SK-N-SH (cell line): ENCODE measurements at regions not wholly inside any gene's neighbourhood (a gene's known extent, or its start where the extent isn't known, plus 50 kb on each side); places are given as distances from the start of the nearest gene placed in this dataset.
A peak's percentile ranks its signal among the peaks of the same experiment; 100 is the strongest.

Source experiments
- CTCF ChIA-PET: fragments of 300-600, 350-600 bp; formaldehyde crosslinking; extraction: SDS; loops from one replicate; lab custom pipeline; 2021; lab: Yijun Ruan, JAX
- POLR2A ChIA-PET: fragments of 350-600 bp; sonication (Branson Sonifier 250); formaldehyde crosslinking; extraction: SDS; loops from one replicate; lab custom pipeline; 2020; ENCODE audit warnings: antibody characterized with exemption, inconsistent platforms; lab: Yijun Ruan, JAX
- DNase-seq: peaks from one replicate; pipeline ENCODE4 v3.0.0; 2012
- H2AFZ ChIP-seq: fragments of 200-600 bp; sonication (generic); 2 replicates; pipeline ENCODE4 v1.8.1; 2016; ENCODE audit warnings: antibody characterized with exemption, mild to moderate bottlenecking, low read depth
- H3F3A ChIP-seq: fragments of 200-600 bp; sonication (generic); replicated peaks from 2 replicates; pipeline ENCODE3; 2016; ENCODE audit warnings: antibody characterized with exemption, mild to moderate bottlenecking; ENCODE audit not compliant: insufficient read depth
- H3K27ac ChIP-seq, 2 experiments: fragments of 200-500 bp in 1 of 2; fragments of 200-600 bp in 1 of 2; sonication (Bioruptor generic) in 1 of 2; sonication (generic), shearing (Covaris generic) in 1 of 2; 2 replicates each; pipeline versions ENCODE4 v1.5.1 to v1.6.1; 2014 to 2016; ENCODE audit warnings: low read depth in 2 of 2, inconsistent platforms in 1 of 2, low read length in 1 of 2, mild to moderate bottlenecking in 1 of 2, mixed read lengths in 1 of 2
- H3K27me3 ChIP-seq: fragments of 200-600 bp; sonication (generic), shearing (Covaris generic); 2 replicates; pipeline ENCODE4 v1.6.1; 2016; ENCODE audit warnings: mixed run types; ENCODE audit not compliant: insufficient read depth
- H3K36me3 ChIP-seq, 2 experiments: fragments of 200-500 bp in 1 of 2; fragments of 200-600 bp in 1 of 2; sonication (Bioruptor generic) in 1 of 2; sonication (generic) in 1 of 2; replicated peaks in 1 of 2; 2 replicates each; pipeline versions ENCODE3 to v1.5.1; 2014 to 2016; ENCODE audit warnings: low read length in 1 of 2, mild to moderate bottlenecking in 1 of 2; ENCODE audit not compliant: insufficient read depth in 2 of 2, control insufficient read depth in 1 of 2
- H3K4me1 ChIP-seq, 2 experiments: fragments of 200-500 bp in 1 of 2; fragments of 200-600 bp in 1 of 2; sonication (Bioruptor generic) in 1 of 2; sonication (generic), shearing (Covaris generic) in 1 of 2; 2 replicates each; pipeline versions ENCODE4 v1.5.1 to v1.6.1; 2014 to 2016; ENCODE audit warnings: low read depth in 1 of 2, low read length in 1 of 2, mixed run types in 1 of 2; ENCODE audit not compliant: insufficient read depth in 2 of 2, control insufficient read depth in 1 of 2
- H3K4me2 ChIP-seq: fragments of 200-600 bp; sonication (generic), shearing (Covaris generic); 2 replicates; pipeline ENCODE4 v1.6.1; 2017; ENCODE audit warnings: mixed run types
- H3K4me3 ChIP-seq, 2 experiments: fragments of 200-500 bp in 1 of 2; fragments of 200-600 bp in 1 of 2; sonication (Bioruptor generic) in 1 of 2; sonication (generic), shearing (Covaris generic) in 1 of 2; 2 replicates each; pipeline versions ENCODE4 v1.5.1 to v1.8.1; 2014 to 2016; ENCODE audit warnings: low read depth in 2 of 2, inconsistent platforms in 1 of 2, low read length in 1 of 2, mild to moderate bottlenecking in 1 of 2, mixed read lengths in 1 of 2, moderate library complexity in 1 of 2
- H3K79me2 ChIP-seq: fragments of 200-600 bp; sonication (generic); 2 replicates; pipeline ENCODE4 v1.8.1; 2017; ENCODE audit warnings: mild to moderate bottlenecking; ENCODE audit not compliant: insufficient read depth
- H3K9ac ChIP-seq: fragments of 200-600 bp; sonication (generic); 2 replicates; pipeline ENCODE4 v1.6.1; 2017; ENCODE audit warnings: mixed run types
- H3K9me2 ChIP-seq: fragments of 200-600 bp; sonication (generic); 2 replicates; pipeline ENCODE4 v1.6.1; 2017; ENCODE audit warnings: mixed run types
- H3K9me3 ChIP-seq: fragments of 200-600 bp; sonication (generic); 2 replicates; pipeline ENCODE4 v1.6.1; 2017; ENCODE audit warnings: mixed run types, mild to moderate bottlenecking, moderate library complexity
- H4K20me1 ChIP-seq: fragments of 200-600 bp; sonication (generic); 2 replicates; pipeline ENCODE4 v1.6.1; 2017; ENCODE audit warnings: mild to moderate bottlenecking, mixed run types; ENCODE audit not compliant: insufficient read depth
- ELF1 ChIP-seq: IDR thresholded peaks from 2 replicates; pipeline ENCODE4 v1.4.0; 2012
- EP300 ChIP-seq, 2 experiments: IDR thresholded peaks; 2 replicates each; pipeline versions ENCODE4 v1.4.0 to v1.6.1; 2012; ENCODE audit warnings: borderline replicate concordance in 1 of 2, low read depth in 1 of 2, low read length in 1 of 2
- FOSL2 ChIP-seq: IDR thresholded peaks from 2 replicates; pipeline ENCODE4 v1.4.0; 2012; ENCODE audit warnings: low read depth, mild to moderate bottlenecking, moderate library complexity, borderline replicate concordance
- GABPA ChIP-seq: IDR thresholded peaks from 2 replicates; pipeline ENCODE4 v1.4.0; 2012; ENCODE audit warnings: low read depth, mild to moderate bottlenecking
- GATA2 ChIP-seq: sonication (generic); formaldehyde crosslinking; IDR thresholded peaks from 2 replicates; pipeline ENCODE4 v1.5.0; 2020; ENCODE audit warnings: mild to moderate bottlenecking, missing genetic modification reagents
- IRF3 ChIP-seq: fragments of 150-350 bp; IDR thresholded peaks from 2 replicates; pipeline ENCODE4 v1.6.1; 2016; ENCODE audit warnings: mild to moderate bottlenecking, low read depth, low read length
- MEF2A ChIP-seq: IDR thresholded peaks from 2 replicates; pipeline ENCODE4 v1.4.0; 2012; ENCODE audit warnings: low read depth, borderline replicate concordance
- MXI1 ChIP-seq: IDR thresholded peaks from 2 replicates; pipeline ENCODE4 v1.6.1; 2012; ENCODE audit warnings: mild to moderate bottlenecking, low read depth, low read length, improper control_type of control experiment
- NRF1 ChIP-seq: IDR thresholded peaks from 2 replicates; pipeline ENCODE4 v1.6.1; 2012; ENCODE audit warnings: low read depth, mild to moderate bottlenecking, low read length
- RAD21 ChIP-seq: IDR thresholded peaks from 2 replicates; pipeline ENCODE4 v1.6.1; 2012; ENCODE audit warnings: mild to moderate bottlenecking, low read length
- REST ChIP-seq: IDR thresholded peaks from 2 replicates; pipeline ENCODE4 v1.6.1; 2012; ENCODE audit warnings: mild to moderate bottlenecking, low read depth, low read length, moderate library complexity
- RXRA ChIP-seq: IDR thresholded peaks from 2 replicates; pipeline ENCODE4 v1.4.0; 2012; ENCODE audit warnings: low read depth, mild to moderate bottlenecking, borderline replicate concordance
- SMC3 ChIP-seq: IDR thresholded peaks from 2 replicates; pipeline ENCODE4 v1.6.1; 2012; ENCODE audit warnings: low read depth, low read length, improper control_type of control experiment
- TAF1 ChIP-seq: IDR thresholded peaks from 2 replicates; pipeline ENCODE4 v1.6.1; 2012; ENCODE audit warnings: low read depth, mild to moderate bottlenecking, low read length, moderate library complexity, borderline replicate concordance
- TEAD4 ChIP-seq: IDR thresholded peaks from 2 replicates; pipeline ENCODE4 v1.4.0; 2012; ENCODE audit warnings: mild to moderate bottlenecking, borderline replicate concordance; ENCODE audit not compliant: insufficient read depth
- USF1 ChIP-seq: IDR thresholded peaks from 2 replicates; pipeline ENCODE4 v1.4.0; 2012; ENCODE audit warnings: low read depth, borderline replicate concordance
- USF2 ChIP-seq: fragments of 150-350 bp; IDR thresholded peaks from 2 replicates; pipeline ENCODE4 v1.6.1; 2017; ENCODE audit warnings: antibody characterized with exemption, low read length, low read depth, borderline replicate concordance
- WGBS: methylation state at CpG from one replicate; pipeline ENCODE4 v1.1.6; 2017; ENCODE audit warnings: low lambda C conversion rate; 5-methylcytosine and 5-hydroxymethylcytosine counted together

GRCh38 chr18:54689319-54689718 is 98.3 kb downstream of the DYNAP start:
- DNase-seq = no peak
- CTCF ChIA-PET = interaction anchor here (1.5 to 3.7 kb wide), 4 partner anchors 9 to 294 kb away, joined by 3 to 20 read pairs (median 7); no protein-coding TSS in a partner anchor
- H3K9ac ChIP-seq = no peak overlapping the region
- H3K4me2 ChIP-seq = no peak overlapping the region
- H3F3A ChIP-seq = no peaks in the 10 kb centered on the region
- no peak overlapping the region for H3K27ac ChIP-seq
- no peak for TF ChIP-seq ELF1
- no peak for TF ChIP-seq NRF1
- no peak for TF ChIP-seq TEAD4
- no peak for TF ChIP-seq RAD21
- TF ChIP-seq RXRA = no peak
- TF ChIP-seq USF1 = no peak
- no peak for TF ChIP-seq USF2
- no peak for TF ChIP-seq SMC3
- TF ChIP-seq GABPA = no peak
- no peak for TF ChIP-seq FOSL2
- no peak for TF ChIP-seq MXI1
- no peaks in the 10 kb centered on the region; a peak in 1 of 4 replicates for H3K4me1 ChIP-seq
- H3K4me3 ChIP-seq = no peak overlapping the region
- 0 out of 2 replicates have a peak, but pooled peaks cover 1% of the 10 kb centered on the region for H3K9me3 ChIP-seq
- no peaks in the 10 kb centered on the region for H4K20me1 ChIP-seq
- no peaks in the 10 kb centered on the region for H3K36me3 ChIP-seq
- H3K9me2 ChIP-seq = no peaks in the 10 kb centered on the region
- POLR2A ChIA-PET = no interaction called here
- H3K79me2 ChIP-seq = no peaks in the 10 kb centered on the region
- H2AFZ ChIP-seq = no peak overlapping the region
- no peaks in the 10 kb centered on the region for H3K27me3 ChIP-seq
- 89% methylated on average over 2 of the region's 2 CpGs for WGBS

- Histone ChIP-seq H3K4me1 (no peaks in the 10 kb centered on the region; a peak in 1 of 4 replicates), H2AFZ (peak overlapping the region; percentile 58; the same call in 1 of the 2 replicates), H3K9ac (no peak overlapping the region), H3K4me2 (no peak overlapping the region), H3K27me3 (no peaks in the 10 kb centered on the region), H3F3A (no peaks in the 10 kb centered on the region), H3K9me2 (no peaks in the 10 kb centered on the region), H3K27ac (no peak overlapping the region), H3K4me3 (no peak overlapping the region), H3K9me3 (peaks cover 8% of the 10 kb centered on the region; the same call in 1 of the 2 replicates), H3K36me3 (no peaks in the 10 kb centered on the region), H4K20me1 (no peaks in the 10 kb centered on the region), H3K79me2 (no peaks in the 10 kb centered on the region)
- 70% methylated on average over 5 of the region's 5 CpGs for WGBS
- no peak for TF ChIP-seq IRF3
- no peak for TF ChIP-seq REST
- no peak for TF ChIP-seq EP300 (IDR thresholded peaks at IDR 0.05; ENCODE audit: borderline replicate concordance in 1 of 2, low read depth in 1 of 2, low read length in 1 of 2)
- TF ChIP-seq GATA2 (CRISPR knock-in tag) = no peak
- no peak for TF ChIP-seq USF2
- no peak for TF ChIP-seq MEF2A
- no peak for TF ChIP-seq TAF1
- ChIA-PET CTCF (interaction anchor here (0.6 to 2.0 kb wide), 3 partner anchors 11 to 294 kb away, joined by 3 to 6 read pairs (median 4); no protein-coding TSS in a partner anchor), POLR2A (no interaction called here)
- DNase-seq = no peak
These were observed 99.2 kb downstream of the DYNAP start for GRCh38 chr18:54690198-54690597.
